PC-9 (cell line): ENCODE measurements at regions not wholly inside any gene's neighbourhood (a gene's known extent, or its start where the extent isn't known, plus 50 kb on each side); places are given as distances from the start of the nearest gene placed in this dataset.

ENCODE experiments used
- CTCF ChIP-seq: fragments of 200-600 bp; sonication (generic); conservative IDR thresholded peaks from 2 replicates; pipeline ENCODE4 v1.6.1; 2017; ENCODE audit warnings: mixed run types, antibody characterized with exemption, mild to moderate bottlenecking, moderate library complexity
- EZH2 ChIP-seq: fragments of 200-600 bp; sonication (generic); IDR thresholded peaks from 2 replicates; pipeline ENCODE4 v1.8.0; 2017; ENCODE audit warnings: antibody characterized with exemption, low read depth

GRCh38 chr7:110534241-110534931 is 556.5 kb upstream of the LRRN3 start:
- no peak for TF ChIP-seq CTCF
- no peak for TF ChIP-seq EZH2
